Esophagus squamous epithelium (tissue), 5 donors: ENCODE measurements at regions not wholly inside any gene's neighbourhood (a gene's known extent, or its start where the extent isn't known, plus 50 kb on each side); places are given as distances from the start of the nearest gene placed in this dataset.

Experiments
- DNase-seq: peaks from one replicate; lab custom pipeline; 2025; lab: John Stamatoyannopoulos, UW
- H3K27ac ChIP-seq, 4 donors: fragments of 200-600 bp; sonication (generic); one replicate each; pipeline ENCODE4 v1.5.1; 2016 to 2019; ENCODE audit warnings: mild to moderate bottlenecking in 1 of 4
- H3K27me3 ChIP-seq, 4 donors: fragments of 200-600 bp; sonication (generic); 1 replicate in 3 of 4; 2 replicates in 1 of 4; pipeline versions ENCODE4 v1.5.1 to v1.6.0; 2017 to 2021; ENCODE audit warnings: antibody characterized with exemption in 1 of 4
- H3K36me3 ChIP-seq, 3 donors: fragments of 200-600 bp; sonication (generic); one replicate each; pipeline ENCODE4 v1.5.1; 2016 to 2019
- H3K4me1 ChIP-seq, 3 donors: fragments of 200-600 bp; sonication (generic); one replicate each; pipeline ENCODE4 v1.5.1; 2017 to 2019
- H3K4me3 ChIP-seq, 4 donors: fragments of 200-600 bp; sonication (generic); 1 replicate in 3 of 4; 2 replicates in 1 of 4; pipeline ENCODE4 v1.5.1; 2016 to 2019; ENCODE audit warnings: mild to moderate bottlenecking in 2 of 4, moderate library complexity in 1 of 4
- H3K9me3 ChIP-seq, 3 donors: fragments of 200-600 bp; sonication (generic); one replicate each; pipeline ENCODE4 v1.5.1; 2016 to 2019
- CTCF ChIP-seq, 6 experiments: fragments of 450-650 bp in 4 of 6; fragments of 200-600 bp in 2 of 6; sonication (generic) in 2 of 6; IDR thresholded peaks; one replicate each; pipeline ENCODE4 v1.5.1; 2016 to 2019; ENCODE audit warnings: antibody characterized with exemption in 6 of 6, mild to moderate bottlenecking in 4 of 6, moderate library complexity in 4 of 6
- POLR2A ChIP-seq, 4 donors: fragments of 450-650 bp; IDR thresholded peaks; one replicate each; pipeline ENCODE4 v1.6.1; 2017; ENCODE audit warnings: antibody characterized with exemption in 4 of 4, mild to moderate bottlenecking in 4 of 4, moderate library complexity in 3 of 4
- WGBS, 2 donors: methylation state at CpG; one replicate each; pipeline ENCODE4 v1.1.5; 2018; 5-methylcytosine and 5-hydroxymethylcytosine counted together
- intact Hi-C: fragments of 100-400 bp; cut with DNase I; formaldehyde crosslinking; loops from one replicate; pipeline ENCODE4 v1.15.0; 2022
- donor health status: DM: yes; HTN: yes; CAD: no.

- no peak for TF ChIP-seq CTCF (IDR thresholded peaks at IDR 0.05)
- no peak for TF ChIP-seq POLR2A (IDR thresholded peaks at IDR 0.05)
- Histone ChIP-seq H3K4me1 (no peaks in the 10 kb centered on the region), H3K27ac (no peak overlapping the region), H3K9me3 (no peaks in the 10 kb centered on the region), H3K36me3 (no peaks in the 10 kb centered on the region), H3K4me3 (no peak overlapping the region), H3K27me3 (peaks cover 0 to 12% (median 0%) of the 10 kb centered on the region in 4 donors)
- no peak for DNase-seq
- intact Hi-C loops: no loop called here
- WGBS, 2 donors: 77 to 80% methylated on average over 1 of the region's 1 CpG
Measured at GRCh38 chr1:98032958-98033357, 112.1 kb upstream of the DPYD start.

DNA sequence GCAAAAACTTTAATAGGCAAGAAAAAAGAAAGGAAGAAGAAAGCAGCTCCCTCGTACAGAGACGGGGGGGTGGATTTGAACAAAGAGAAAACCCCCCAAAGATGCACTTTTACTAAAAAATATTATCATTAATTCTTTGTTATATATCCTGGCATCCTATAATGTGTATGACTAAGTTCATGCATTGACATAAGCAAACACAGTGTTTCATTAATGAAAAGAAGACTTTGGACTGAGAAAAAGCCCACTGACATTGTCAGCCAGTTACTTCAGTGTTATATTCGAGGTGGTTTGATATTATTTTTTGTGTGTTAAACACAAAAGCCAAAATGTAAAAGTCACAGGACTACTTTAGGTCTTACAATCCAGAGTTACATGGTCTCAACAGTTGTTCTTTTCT, 110.1 kb upstream of the DPYD start:
- WGBS, 2 donors: 52 to 55% methylated on average over 3 of the region's 3 CpGs
- H3K4me3 ChIP-seq: no peak overlapping the region

GRCh38 chr1:98030483-98030882, 109.6 kb upstream of the DPYD start:
- H3K27me3 ChIP-seq: peaks cover 0 to 1% (median 0%) of the 10 kb centered on the region in 4 donors
- no peak overlapping the region for H3K27ac ChIP-seq
- no peak for DNase-seq
- H3K36me3 ChIP-seq: no peaks in the 10 kb centered on the region
- no peaks in the 10 kb centered on the region for H3K9me3 ChIP-seq
- no peak overlapping the region for H3K4me3 ChIP-seq
- TF ChIP-seq CTCF (IDR thresholded peaks at IDR 0.05) (no peak), POLR2A (IDR thresholded peaks at IDR 0.05) (no peak)
- no peaks in the 10 kb centered on the region for H3K4me1 ChIP-seq
- intact Hi-C loops: no loop called here

More for the DNA sequence above, 110.1 kb upstream of the DPYD start:
- Histone ChIP-seq H3K27ac (no peak overlapping the region), H3K27me3 (peaks cover 0 to 6% (median 0%) of the 10 kb centered on the region in 4 donors), H3K4me1 (no peaks in the 10 kb centered on the region), H3K36me3 (no peaks in the 10 kb centered on the region), H3K9me3 (no peaks in the 10 kb centered on the region)
- intact Hi-C loops: no loop called here
- no peak for DNase-seq
- TF ChIP-seq CTCF (IDR thresholded peaks at IDR 0.05): no peak

GRCh38 chr1:98028800-98029199, 108.0 kb upstream of the DPYD start:
- H3K27ac ChIP-seq: no peak overlapping the region
- no peak overlapping the region for H3K4me3 ChIP-seq
- no peak for TF ChIP-seq CTCF (IDR thresholded peaks at IDR 0.05)
- TF ChIP-seq POLR2A (IDR thresholded peaks at IDR 0.05): no peak
- WGBS, 2 donors: 79 to 81% methylated on average over 6 of the region's 6 CpGs
- H3K36me3 ChIP-seq: no peaks in the 10 kb centered on the region
- H3K27me3 ChIP-seq: no peaks in the 10 kb centered on the region
- DNase-seq: no peak
- intact Hi-C loops: no loop called here
- no peaks in the 10 kb centered on the region for H3K9me3 ChIP-seq
- no peaks in the 10 kb centered on the region for H3K4me1 ChIP-seq

DNA sequence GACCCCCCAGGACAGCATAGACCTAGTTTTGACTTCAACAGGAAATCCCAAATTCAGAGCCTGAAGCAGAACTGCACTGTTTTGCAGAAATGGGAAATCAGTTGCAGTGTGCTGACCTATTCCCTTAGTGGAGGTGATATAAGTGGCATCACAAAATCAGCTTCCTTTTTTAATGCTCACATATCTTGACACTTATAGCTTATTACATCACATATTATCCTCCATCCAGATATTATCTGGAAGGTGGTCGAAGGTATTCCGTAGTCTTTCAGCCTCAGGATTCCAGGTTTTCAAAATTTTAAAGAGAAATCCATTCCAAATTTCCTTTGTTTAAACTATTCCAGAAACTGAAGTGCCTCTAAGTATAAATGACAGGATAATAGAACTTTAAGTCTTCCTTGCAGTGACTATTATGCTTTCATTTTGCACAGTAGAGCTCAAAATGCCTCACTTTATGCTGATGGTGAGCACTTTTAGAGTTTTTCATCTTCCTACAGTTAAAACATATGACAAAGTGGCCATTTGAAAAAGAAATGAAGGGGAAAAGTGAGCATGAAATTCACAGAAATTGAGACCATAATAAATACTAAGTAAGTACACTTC, 106.4 kb upstream of the DPYD start:
- Histone ChIP-seq H3K36me3 (no peaks in the 10 kb centered on the region), H3K27ac (no peak overlapping the region), H3K4me3 (no peak overlapping the region), H3K27me3 (no peaks in the 10 kb centered on the region), H3K9me3 (no peaks in the 10 kb centered on the region), H3K4me1 (no peaks in the 10 kb centered on the region)
- intact Hi-C loops: no loop called here
- no peak for DNase-seq
- TF ChIP-seq CTCF (IDR thresholded peaks at IDR 0.05) (no peak), POLR2A (IDR thresholded peaks at IDR 0.05) (no peak)
- WGBS, 2 donors: 80 to 87% methylated on average over 2 of the region's 2 CpGs
